HEK293 (cell line): ENCODE measurements at regions not wholly inside any gene's neighbourhood (a gene's known extent, or its start where the extent isn't known, plus 50 kb on each side); places are given as distances from the start of the nearest gene placed in this dataset.

Experiments
- CTCF ChIA-PET: fragments of 350-600 bp; formaldehyde crosslinking; extraction: SDS; loops from one replicate; lab custom pipeline; 2021; ENCODE audit warnings: antibody characterized with exemption; lab: Yijun Ruan, JAX
- POLR2A ChIA-PET: fragments of 300-600 bp; formaldehyde crosslinking; extraction: SDS; loops from one replicate; lab custom pipeline; 2020; ENCODE audit warnings: antibody characterized with exemption, inconsistent platforms; lab: Yijun Ruan, JAX
- H3K27ac ChIP-seq: fragments of 200-500 bp; sonication (Bioruptor generic); 2 replicates; pipeline ENCODE4 v1.5.1; 2014; ENCODE audit warnings: low read depth, low read length, control low read depth, inconsistent platforms; ENCODE audit errors: extremely low read depth
- H3K36me3 ChIP-seq, 2 experiments: fragments of 200-500 bp in 1 of 2; sonication (Bioruptor generic) in 1 of 2; 1 replicate in 1 of 2; 2 replicates in 1 of 2; pipeline ENCODE4 v1.5.1; 2014 to 2017; ENCODE audit warnings: inconsistent platforms in 2 of 2, low read length in 2 of 2; ENCODE audit not compliant: control insufficient read depth in 2 of 2, insufficient read depth in 1 of 2
- H3K4me1 ChIP-seq: fragments of 200-500 bp; sonication (Bioruptor generic); 2 replicates; pipeline ENCODE4 v1.5.1; 2014; ENCODE audit warnings: mild to moderate bottlenecking, low read length, inconsistent platforms; ENCODE audit not compliant: control insufficient read depth, insufficient read depth
- H3K4me3 ChIP-seq: 2 replicates; pipeline ENCODE4 v1.5.1; 2011; ENCODE audit warnings: low read depth, mild to moderate bottlenecking, control low read depth, low read length, moderate library complexity
- H3K9me3 ChIP-seq: fragments of 200-500 bp; sonication (Bioruptor generic); 2 replicates; pipeline ENCODE4 v1.5.1; 2014; ENCODE audit warnings: low read depth, low read length, inconsistent platforms; ENCODE audit not compliant: control insufficient read depth, insufficient read depth
- BCL11A ChIP-seq: fragments of 450-650 bp; formaldehyde crosslinking; IDR thresholded peaks from 2 replicates; pipeline ENCODE4 v1.5.1; 2016; ENCODE audit warnings: low read depth, missing biosample characterization, missing genetic modification characterization
- PATZ1 ChIP-seq: fragments of 450-650 bp; formaldehyde crosslinking; IDR thresholded peaks from 2 replicates; pipeline ENCODE4 v1.5.1; 2016; ENCODE audit warnings: missing biosample characterization, missing genetic modification characterization
- SCRT1 ChIP-seq: fragments of 450-650 bp; formaldehyde crosslinking; IDR thresholded peaks from 2 replicates; pipeline ENCODE4 v1.5.1; 2016; ENCODE audit warnings: missing biosample characterization, missing genetic modification characterization, borderline replicate concordance
- SCRT2 ChIP-seq: fragments of 450-650 bp; formaldehyde crosslinking; IDR thresholded peaks from 2 replicates; pipeline ENCODE4 v1.5.1; 2016; ENCODE audit warnings: missing biosample characterization, missing genetic modification characterization
- WT1 ChIP-seq: fragments of 450-650 bp; formaldehyde crosslinking; IDR thresholded peaks from 2 replicates; pipeline ENCODE4 v1.5.1; 2016; ENCODE audit warnings: missing biosample characterization, missing genetic modification characterization
- ZBTB26 ChIP-seq: fragments of 450-650 bp; formaldehyde crosslinking; optimal IDR thresholded peaks from 2 replicates; pipeline ENCODE3; 2016; ENCODE audit warnings: missing biosample characterization, mild to moderate bottlenecking, missing genetic modification characterization
- ZFP69B ChIP-seq: fragments of 450-650 bp; formaldehyde crosslinking; IDR thresholded peaks from 2 replicates; pipeline ENCODE4 v1.5.1; 2016; ENCODE audit warnings: missing biosample characterization, missing genetic modification characterization
- ZIC2 ChIP-seq: fragments of 450-650 bp; formaldehyde crosslinking; IDR thresholded peaks from 2 replicates; pipeline ENCODE4 v1.5.1; 2016; ENCODE audit warnings: missing biosample characterization, missing genetic modification characterization
- ZNF2 ChIP-seq: fragments of 450-650 bp; formaldehyde crosslinking; IDR thresholded peaks from 2 replicates; pipeline ENCODE4 v1.5.1; 2016; ENCODE audit warnings: missing biosample characterization, missing genetic modification characterization
- ZNF223 ChIP-seq: fragments of 450-650 bp; formaldehyde crosslinking; IDR thresholded peaks from 2 replicates; pipeline ENCODE4 v1.5.1; 2016; ENCODE audit warnings: missing biosample characterization, missing genetic modification characterization
- ZNF23 ChIP-seq: fragments of 450-650 bp; formaldehyde crosslinking; IDR thresholded peaks from 2 replicates; pipeline ENCODE4 v1.5.1; 2016; ENCODE audit warnings: missing biosample characterization, missing genetic modification characterization, borderline replicate concordance
- ZNF324 ChIP-seq: fragments of 450-650 bp; formaldehyde crosslinking; IDR thresholded peaks from 2 replicates; pipeline ENCODE4 v1.5.1; 2016; ENCODE audit warnings: missing biosample characterization, missing genetic modification characterization
- ZNF48 ChIP-seq: fragments of 450-650 bp; formaldehyde crosslinking; IDR thresholded peaks from 2 replicates; pipeline ENCODE4 v1.5.1; 2016; ENCODE audit warnings: missing biosample characterization, missing genetic modification characterization
- ZNF561 ChIP-seq: fragments of 450-650 bp; IDR thresholded peaks from 2 replicates; pipeline ENCODE4 v1.5.1; 2018; ENCODE audit warnings: missing biosample characterization, missing genetic modification characterization, borderline replicate concordance
- ZNF664 ChIP-seq: fragments of 450-650 bp; formaldehyde crosslinking; IDR thresholded peaks from 2 replicates; pipeline ENCODE4 v1.5.1; 2016; ENCODE audit warnings: missing biosample characterization, missing genetic modification characterization
- ZNF677 ChIP-seq: fragments of 450-650 bp; IDR thresholded peaks from 2 replicates; pipeline ENCODE4 v1.5.0; 2018; ENCODE audit warnings: missing biosample characterization, mild to moderate bottlenecking, missing genetic modification characterization, moderate library complexity
- ZNF704 ChIP-seq: fragments of 450-650 bp; formaldehyde crosslinking; IDR thresholded peaks from 2 replicates; pipeline ENCODE4 v1.5.1; 2016; ENCODE audit warnings: missing biosample characterization, missing genetic modification characterization
- TF ChIP-seq, protein P1 (sequence below): fragments of 450-650 bp; formaldehyde crosslinking; IDR thresholded peaks from 2 replicates; pipeline ENCODE4 v1.5.1; 2017; ENCODE audit warnings: missing biosample characterization, missing genetic modification characterization

DNA sequence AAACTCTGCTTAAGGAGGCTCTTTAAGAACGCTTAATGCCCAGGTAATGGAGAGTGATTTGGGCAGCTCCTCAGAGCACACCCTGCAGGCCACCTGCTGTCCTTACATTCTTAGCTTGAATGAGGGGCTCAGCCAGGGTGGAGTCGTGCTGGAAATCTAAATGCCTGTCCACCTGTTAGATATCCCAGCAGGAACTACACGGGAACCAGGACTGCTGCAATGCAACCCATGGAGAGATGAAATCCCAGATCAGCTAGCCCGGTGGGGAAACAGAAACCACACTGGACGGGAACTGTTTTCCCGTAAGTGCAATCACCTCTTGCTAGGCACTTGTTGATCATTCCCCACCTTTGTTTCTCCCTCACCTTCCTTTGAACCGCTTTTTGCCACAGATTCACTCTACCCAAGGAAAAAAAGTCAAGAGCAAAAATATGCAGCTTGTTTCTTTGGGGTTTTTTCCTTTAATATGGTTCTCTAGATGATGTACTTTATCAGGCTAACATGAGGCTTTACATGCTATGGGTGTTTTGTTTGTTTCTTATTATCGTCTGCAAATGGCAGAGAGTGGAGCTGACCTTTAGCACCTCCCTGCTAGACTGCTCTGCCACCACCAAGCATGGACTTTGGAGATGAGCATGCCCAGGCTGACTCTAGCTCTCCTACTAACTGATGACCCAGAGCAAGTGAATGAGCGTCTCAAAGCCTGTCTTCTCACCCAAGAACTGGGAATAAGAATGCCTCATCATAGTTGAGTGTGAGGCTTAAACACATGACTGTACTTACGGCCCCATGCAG, 125.9 kb upstream of the TNFAIP3 start:
- H3K4me1 ChIP-seq = no peaks in the 10 kb centered on the region
- TF ChIP-seq ZIC2 (tag by site-specific recombination) = peak; percentile 70
- TF ChIP-seq SCRT2 (tag by site-specific recombination) = peak; percentile 86
- TF ChIP-seq ZNF48 (tag by site-specific recombination) = no peak
- TF ChIP-seq SCRT1 (tag by site-specific recombination) = peak; percentile 38; the same call in 1 of the 2 replicates
- TF ChIP-seq ZBTB26 = no peak
- TF ChIP-seq ZFP69B (tag by site-specific recombination) = no peak
- no peaks in the 10 kb centered on the region for H3K9me3 ChIP-seq
- ChIA-PET POLR2A (no interaction called here), CTCF (interaction anchor here (1.0 to 1.1 kb wide), 2 partner anchors 263 to 266 kb away, joined by 3 to 4 read pairs; no protein-coding TSS in a partner anchor)
- no peak overlapping the region for H3K4me3 ChIP-seq
- H3K27ac ChIP-seq = no peak overlapping the region
- H3K36me3 ChIP-seq = no peaks in the 10 kb centered on the region

DNA sequence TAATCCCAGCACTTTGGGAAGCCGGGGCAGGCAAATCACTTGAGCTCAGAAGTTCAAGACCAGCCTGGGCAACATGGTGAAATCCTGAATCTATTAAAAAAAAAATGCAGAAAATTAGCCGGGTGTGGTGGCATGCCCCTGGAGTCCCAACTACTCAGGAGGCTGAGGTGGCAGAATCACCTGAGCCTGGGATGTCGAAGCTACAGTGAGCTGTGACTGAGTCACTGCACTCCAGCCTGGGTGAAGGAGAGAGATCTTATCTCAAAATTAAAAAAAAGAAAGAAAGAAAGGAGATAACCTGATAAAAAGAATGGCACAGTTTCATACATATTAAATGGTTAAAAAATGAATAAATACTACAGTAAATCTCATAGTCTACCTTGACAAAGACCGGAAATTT, 123.6 kb upstream of the TNFAIP3 start:
- Histone ChIP-seq H3K4me3 (no peak overlapping the region), H3K9me3 (no peaks in the 10 kb centered on the region), H3K36me3 (no peaks in the 10 kb centered on the region), H3K27ac (no peak overlapping the region), H3K4me1 (no peaks in the 10 kb centered on the region)
- TF ChIP-seq ZNF677 (tag by site-specific recombination) = no peak
- no peak for TF ChIP-seq ZNF23
- TF ChIP-seq ZNF664 = no peak
- no peak for TF ChIP-seq ZNF324
- TF ChIP-seq PATZ1 (tag by site-specific recombination) = no peak
- TF ChIP-seq ZNF223 (tag by site-specific recombination) = no peak
- no peak for TF ChIP-seq BCL11A (tag by site-specific recombination)
- no peak for TF ChIP-seq ZNF561 (tag by site-specific recombination)
- no peak for TF ChIP-seq WT1 (tag by site-specific recombination)
- TF ChIP-seq, protein P1, sequence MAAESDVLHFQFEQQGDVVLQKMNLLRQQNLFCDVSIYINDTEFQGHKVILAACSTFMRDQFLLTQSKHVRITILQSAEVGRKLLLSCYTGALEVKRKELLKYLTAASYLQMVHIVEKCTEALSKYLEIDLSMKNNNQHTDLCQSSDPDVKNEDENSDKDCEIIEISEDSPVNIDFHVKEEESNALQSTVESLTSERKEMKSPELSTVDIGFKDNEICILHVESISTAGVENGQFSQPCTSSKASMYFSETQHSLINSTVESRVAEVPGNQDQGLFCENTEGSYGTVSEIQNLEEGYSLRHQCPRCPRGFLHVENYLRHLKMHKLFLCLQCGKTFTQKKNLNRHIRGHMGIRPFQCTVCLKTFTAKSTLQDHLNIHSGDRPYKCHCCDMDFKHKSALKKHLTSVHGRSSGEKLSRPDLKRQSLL (tag by site-specific recombination) = no peak
- no peak for TF ChIP-seq ZNF2 (tag by site-specific recombination)
- TF ChIP-seq ZNF704 (tag by site-specific recombination) = no peak
- POLR2A ChIA-PET = interaction anchor here (0.7 kb wide), 1 partner anchor 544 kb away, joined by 10 read pairs; no protein-coding TSS in a partner anchor
- CTCF ChIA-PET = interaction anchor here (1.3 kb wide), 1 partner anchor 56 kb away, joined by 4 read pairs; no protein-coding TSS in a partner anchor
